ENCODE measurements at regions not wholly inside any gene's neighbourhood (a gene's known extent, or its start where the extent isn't known, plus 50 kb on each side); places are given as distances from the start of the nearest gene placed in this dataset.

DNA sequence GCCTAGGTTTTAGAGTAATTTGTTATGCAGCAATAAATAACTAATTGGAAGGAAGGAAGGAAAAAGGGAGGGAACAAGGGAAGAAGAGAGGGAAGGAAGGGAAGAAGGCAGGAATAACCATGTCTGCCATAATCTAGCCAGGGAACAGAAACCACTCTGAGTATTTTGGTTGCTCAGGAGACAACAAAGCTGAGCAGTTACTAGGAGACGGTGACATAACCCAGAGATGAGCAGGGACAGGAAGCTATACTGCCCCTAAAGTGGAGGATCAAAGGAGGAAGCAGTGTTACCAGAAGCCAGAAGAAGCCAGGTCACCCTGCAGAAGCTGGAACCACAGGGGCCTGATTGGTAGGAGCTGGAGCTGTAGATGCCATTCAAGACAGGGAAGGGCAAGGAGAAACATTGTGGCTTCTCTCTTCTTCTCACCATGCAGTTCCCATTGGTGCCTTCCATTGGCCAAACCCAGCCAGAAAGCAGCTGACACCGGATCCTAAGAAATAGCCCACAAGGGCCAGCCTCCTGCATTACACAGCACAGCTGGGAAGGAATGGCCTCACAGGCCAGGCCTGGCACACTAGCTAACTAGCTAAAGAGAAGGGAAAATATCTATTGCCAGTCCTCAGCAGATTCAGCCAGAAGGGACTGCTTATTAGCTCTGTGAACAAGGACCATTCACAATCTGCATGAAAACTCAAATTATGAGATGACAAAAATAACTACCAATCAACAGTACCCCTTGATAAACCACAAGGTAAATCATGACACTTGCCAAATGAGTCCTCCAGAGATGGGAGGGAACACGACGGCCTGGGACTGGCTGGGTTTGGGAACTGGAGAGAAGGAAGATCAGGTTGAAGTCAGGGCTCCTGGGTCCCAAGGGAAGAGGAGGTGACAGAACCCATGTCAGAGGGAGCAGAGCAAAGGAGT, 184.5 kb upstream of the NFE2L3 start:
- TF ChIP-seq, protein P1, sequence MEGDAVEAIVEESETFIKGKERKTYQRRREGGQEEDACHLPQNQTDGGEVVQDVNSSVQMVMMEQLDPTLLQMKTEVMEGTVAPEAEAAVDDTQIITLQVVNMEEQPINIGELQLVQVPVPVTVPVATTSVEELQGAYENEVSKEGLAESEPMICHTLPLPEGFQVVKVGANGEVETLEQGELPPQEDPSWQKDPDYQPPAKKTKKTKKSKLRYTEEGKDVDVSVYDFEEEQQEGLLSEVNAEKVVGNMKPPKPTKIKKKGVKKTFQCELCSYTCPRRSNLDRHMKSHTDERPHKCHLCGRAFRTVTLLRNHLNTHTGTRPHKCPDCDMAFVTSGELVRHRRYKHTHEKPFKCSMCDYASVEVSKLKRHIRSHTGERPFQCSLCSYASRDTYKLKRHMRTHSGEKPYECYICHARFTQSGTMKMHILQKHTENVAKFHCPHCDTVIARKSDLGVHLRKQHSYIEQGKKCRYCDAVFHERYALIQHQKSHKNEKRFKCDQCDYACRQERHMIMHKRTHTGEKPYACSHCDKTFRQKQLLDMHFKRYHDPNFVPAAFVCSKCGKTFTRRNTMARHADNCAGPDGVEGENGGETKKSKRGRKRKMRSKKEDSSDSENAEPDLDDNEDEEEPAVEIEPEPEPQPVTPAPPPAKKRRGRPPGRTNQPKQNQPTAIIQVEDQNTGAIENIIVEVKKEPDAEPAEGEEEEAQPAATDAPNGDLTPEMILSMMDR (IDR thresholded peaks at IDR 0.05) = no peak
- no peak for TF ChIP-seq EZH2 (IDR thresholded peaks at IDR 0.05; ENCODE audit: borderline replicate concordance, insufficient read depth, low read depth, low read length, poor library complexity, severe bottlenecking)
